Neural cell (in vitro differentiated cells): ENCODE measurements at regions not wholly inside any gene's neighbourhood (a gene's known extent, or its start where the extent isn't known, plus 50 kb on each side); places are given as distances from the start of the nearest gene placed in this dataset.

Experiments
- H2AFZ ChIP-seq: fragments of 200-600, 300-800 bp; sonication (generic), shearing (Covaris generic); 2 replicates; pipeline ENCODE4 v1.6.0; 2014; ENCODE audit warnings: low read depth, mild to moderate bottlenecking, antibody characterized with exemption, low read length, moderate library complexity
- H3F3A ChIP-seq: fragments of 200-600 bp; shearing (Covaris generic); 2 replicates; pipeline ENCODE4 v1.6.1; 2016; ENCODE audit warnings: mild to moderate bottlenecking, moderate library complexity, mixed read lengths, antibody characterized with exemption, low read length; ENCODE audit not compliant: insufficient read depth, poor library complexity, severe bottlenecking
- H3K27ac ChIP-seq: fragments of 200-600, 300-800 bp; sonication (generic), shearing (Covaris generic); 2 replicates; pipeline ENCODE4 v1.5.1; 2014; ENCODE audit warnings: mild to moderate bottlenecking, low read length, moderate library complexity
- H3K27me3 ChIP-seq: fragments of 300-800, 200-600 bp; sonication (generic), shearing (Covaris generic); 2 replicates; pipeline ENCODE4 v1.6.0; 2014; ENCODE audit warnings: mild to moderate bottlenecking, low read depth, low read length, moderate library complexity; ENCODE audit not compliant: insufficient read depth
- H3K36me3 ChIP-seq: fragments of 300-800, 200-600 bp; sonication (generic), shearing (Covaris generic); 2 replicates; pipeline ENCODE4 v1.5.1; 2014; ENCODE audit warnings: mild to moderate bottlenecking, antibody characterized with exemption, low read length, moderate library complexity; ENCODE audit not compliant: insufficient read depth
- H3K4me2 ChIP-seq: fragments of 300-800, 200-600 bp; sonication (generic), shearing (Covaris generic); 2 replicates; pipeline ENCODE4 v1.6.0; 2014; ENCODE audit warnings: mild to moderate bottlenecking, low read length
- H3K4me3 ChIP-seq: fragments of 300-800, 200-600 bp; sonication (generic), shearing (Covaris generic); 2 replicates; pipeline ENCODE4 v1.5.1; 2014; ENCODE audit warnings: mild to moderate bottlenecking, low read length, moderate library complexity
- H3K79me2 ChIP-seq: fragments of 200-600 bp; shearing (Covaris generic); replicated peaks from 2 replicates; pipeline ENCODE4 v1.6.0; 2014; ENCODE audit warnings: mild to moderate bottlenecking, low read length, moderate library complexity; ENCODE audit not compliant: insufficient read depth
- H3K9ac ChIP-seq: fragments of 300-800, 200-600 bp; sonication (generic), shearing (Covaris generic); 2 replicates; pipeline ENCODE4 v1.6.1; 2016; ENCODE audit warnings: mild to moderate bottlenecking, low read length, mixed read lengths
- H3K9me2 ChIP-seq: fragments of 200-600 bp; shearing (Covaris generic); 2 replicates; pipeline ENCODE4 v1.6.1; 2016; ENCODE audit warnings: mild to moderate bottlenecking, low read length, mixed read lengths; ENCODE audit not compliant: insufficient read depth
- H3K9me3 ChIP-seq: fragments of 200-600, 300-800 bp; sonication (generic), shearing (Covaris generic); 2 replicates; pipeline ENCODE4 v1.6.1; 2016; ENCODE audit warnings: mild to moderate bottlenecking, mixed run types, low read length, moderate library complexity, mixed read lengths
- H4K20me1 ChIP-seq: fragments of 200-600 bp; shearing (Covaris generic); 2 replicates; pipeline ENCODE4 v1.6.1; 2016; ENCODE audit warnings: mild to moderate bottlenecking, mixed run types; ENCODE audit not compliant: insufficient read depth
- CTCF ChIP-seq: fragments of 450-650 bp; IDR thresholded peaks from 2 replicates; pipeline ENCODE4 v1.5.1; 2014; ENCODE audit warnings: antibody characterized with exemption, mild to moderate bottlenecking, moderate library complexity; ENCODE audit not compliant: poor library complexity, severe bottlenecking
- EP300 ChIP-seq: fragments of 450-650 bp; conservative IDR thresholded peaks from 2 replicates; pipeline ENCODE4 v1.6.1; 2014; ENCODE audit warnings: antibody characterized with exemption, mild to moderate bottlenecking, moderate library complexity; ENCODE audit not compliant: poor library complexity, severe bottlenecking
- EZH2 ChIP-seq: fragments of 200-600, 300-800 bp; shearing (Covaris generic), sonication (generic); IDR thresholded peaks from 2 replicates; pipeline ENCODE4 v1.6.1; 2014; ENCODE audit warnings: antibody characterized with exemption, low read length, borderline replicate concordance, mild to moderate bottlenecking; ENCODE audit not compliant: insufficient read depth, poor library complexity, severe bottlenecking
- MXI1 ChIP-seq: fragments of 450-650 bp; conservative IDR thresholded peaks from 2 replicates; pipeline ENCODE4 v1.6.1; 2014; ENCODE audit warnings: antibody characterized with exemption, mild to moderate bottlenecking; ENCODE audit not compliant: poor library complexity, severe bottlenecking
- POLR2AphosphoS5 ChIP-seq: IDR thresholded peaks from 2 replicates; pipeline ENCODE4 v1.6.1; 2012
- RAD21 ChIP-seq: fragments of 450-650 bp; conservative IDR thresholded peaks from 2 replicates; pipeline ENCODE4 v1.6.1; 2014; ENCODE audit warnings: antibody characterized with exemption, mild to moderate bottlenecking, moderate library complexity
- REST ChIP-seq: IDR thresholded peaks from 2 replicates; pipeline ENCODE4 v1.6.1; 2012; ENCODE audit warnings: borderline replicate concordance
- SMC3 ChIP-seq: fragments of 450-650 bp; conservative IDR thresholded peaks from 2 replicates; pipeline ENCODE4 v1.6.1; 2014; ENCODE audit warnings: antibody characterized with exemption, mild to moderate bottlenecking, moderate library complexity; ENCODE audit not compliant: poor library complexity
- TAF1 ChIP-seq: IDR thresholded peaks from 2 replicates; pipeline ENCODE4 v1.6.1; 2012; ENCODE audit warnings: low read depth

- no peaks in the 10 kb centered on the region for H3F3A ChIP-seq
- no peaks in the 10 kb centered on the region for H3K9me3 ChIP-seq
- no peaks in the 10 kb centered on the region for H3K36me3 ChIP-seq
- H3K27ac ChIP-seq = no peak overlapping the region
- no peaks in the 10 kb centered on the region for H3K9me2 ChIP-seq
- H3K4me3 ChIP-seq = no peak overlapping the region
- no peak overlapping the region for H2AFZ ChIP-seq
- H3K27me3 ChIP-seq = no peaks in the 10 kb centered on the region
- TF ChIP-seq EZH2 = no peak
- H3K79me2 ChIP-seq = no peaks in the 10 kb centered on the region
- no peak overlapping the region for H3K9ac ChIP-seq
- H3K4me2 ChIP-seq = no peak overlapping the region
- no peaks in the 10 kb centered on the region for H4K20me1 ChIP-seq
These were observed 594.3 kb upstream of the ADGRB3 start for GRCh38 chr6:68040780-68041179.

- no peak overlapping the region for H3K27ac ChIP-seq
- no peaks in the 10 kb centered on the region for H3K9me3 ChIP-seq
- no peaks in the 10 kb centered on the region for H4K20me1 ChIP-seq
- no peaks in the 10 kb centered on the region for H3F3A ChIP-seq
- H3K9me2 ChIP-seq = no peaks in the 10 kb centered on the region
- H2AFZ ChIP-seq = no peak overlapping the region
- no peaks in the 10 kb centered on the region for H3K79me2 ChIP-seq
- TF ChIP-seq POLR2AphosphoS5 = no peak
- no peak for TF ChIP-seq RAD21
- TF ChIP-seq TAF1 = no peak
- no peak for TF ChIP-seq REST
- no peak for TF ChIP-seq CTCF
- H3K36me3 ChIP-seq = no peaks in the 10 kb centered on the region
- no peak overlapping the region for H3K4me2 ChIP-seq
- H3K27me3 ChIP-seq = no peaks in the 10 kb centered on the region
- H3K9ac ChIP-seq = no peak overlapping the region
- H3K4me3 ChIP-seq = no peak overlapping the region
These were observed 594.7 kb upstream of the ADGRB3 start for GRCh38 chr6:68040312-68040778.

- H3K4me3 ChIP-seq = no peak overlapping the region
- H3K36me3 ChIP-seq = no peaks in the 10 kb centered on the region
- H3K9me2 ChIP-seq = no peaks in the 10 kb centered on the region
- H3F3A ChIP-seq = no peaks in the 10 kb centered on the region
- H4K20me1 ChIP-seq = no peaks in the 10 kb centered on the region
- H3K79me2 ChIP-seq = no peaks in the 10 kb centered on the region
- H3K27me3 ChIP-seq = no peaks in the 10 kb centered on the region
- H3K9ac ChIP-seq = no peak overlapping the region
- no peak overlapping the region for H2AFZ ChIP-seq
- no peak overlapping the region for H3K27ac ChIP-seq
- no peaks in the 10 kb centered on the region for H3K9me3 ChIP-seq
- H3K4me2 ChIP-seq = no peak overlapping the region
- no peak for TF ChIP-seq TAF1
- no peak for TF ChIP-seq RAD21
- no peak for TF ChIP-seq EZH2
- TF ChIP-seq POLR2AphosphoS5 = no peak
- TF ChIP-seq REST = no peak
- TF ChIP-seq CTCF = no peak
- TF ChIP-seq SMC3 = no peak
- no peak for TF ChIP-seq EP300
- TF ChIP-seq MXI1 = no peak
These were observed 595.3 kb upstream of the ADGRB3 start for GRCh38 chr6:68039641-68040311.
